ENCODE measurements at regions not wholly inside any gene's neighbourhood (a gene's known extent, or its start where the extent isn't known, plus 50 kb on each side); places are given as distances from the start of the nearest gene placed in this dataset.

DNA sequence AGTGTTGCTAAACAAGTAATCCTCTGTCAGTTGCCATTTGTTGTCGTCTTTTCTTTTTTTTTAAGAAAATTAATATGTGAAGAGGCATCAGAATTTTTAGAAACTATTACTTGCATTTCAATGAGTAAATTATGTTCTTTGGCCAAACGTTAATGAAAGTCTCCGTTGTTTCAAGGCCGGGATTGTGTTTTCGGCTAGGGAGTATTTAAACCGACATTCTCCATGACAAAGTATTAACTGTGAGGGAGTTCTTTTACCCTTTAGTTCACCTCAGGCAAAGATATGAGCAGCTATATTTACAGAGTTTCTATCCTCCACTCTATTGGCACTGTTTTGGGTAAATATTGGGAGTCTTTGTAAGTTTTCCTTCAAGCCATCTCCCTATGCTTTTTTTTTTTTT lies 668.9 kb downstream of the METTL15 start:
- Histone ChIP-seq H3K9me1 (replicated peaks; ENCODE audit: control insufficient read depth, extremely low read depth, insufficient read depth, low read length) (no peaks in the 10 kb centered on the region), H3K79me2 (ENCODE audit: control insufficient read depth, insufficient read depth, low read length) (peaks cover 17% of the 10 kb centered on the region), H3K4me2 (ENCODE audit: insufficient read depth, low read length) (no peak overlapping the region), H3K36me3 (ENCODE audit: control insufficient read depth in 2 of 2, extremely low read depth in 1 of 2, insufficient read depth in 2 of 2, low read length in 2 of 2) (no peaks in the 10 kb centered on the region), H3K27ac (ENCODE audit: insufficient read depth, low read depth, low read length) (no peak overlapping the region), H3K4me1 (ENCODE audit: control insufficient read depth, extremely low read depth, insufficient read depth, low read length) (no peaks in the 10 kb centered on the region), H3K9ac (replicated peaks; ENCODE audit: extremely low read depth, insufficient read depth, low read length) (no peak overlapping the region), H3K4me3 (replicated peaks in 1 of 3; ENCODE audit: insufficient read depth in 1 of 3, low read depth in 1 of 3, low read length in 3 of 3) (no peak overlapping the region), H3K27me3 (ENCODE audit: control insufficient read depth in 2 of 2, insufficient read depth in 2 of 2, low read length in 2 of 2) (no peaks in the 10 kb centered on the region), H2AFZ (ENCODE audit: low read depth, low read length) (no peak overlapping the region), H3K9me3 (replicated peaks; ENCODE audit: control insufficient read depth, insufficient read depth, low read length) (no peaks in the 10 kb centered on the region), H4K20me1 (replicated peaks; ENCODE audit: control insufficient read depth, extremely low read depth, insufficient read depth, low read length) (no peaks in the 10 kb centered on the region)
- ChIA-PET POLR2A (interaction anchor here (0.7 kb wide), 1 partner anchor 32 kb away, joined by 3 read pairs; no protein-coding TSS in a partner anchor), CTCF (interaction anchor here (1.0 kb wide), 1 partner anchor 382 kb away, joined by 3 read pairs; no protein-coding TSS in a partner anchor)
- FAIRE-seq (no peak), DNase-seq (ENCODE audit: low read depth, low spot score) (no peak)
- dilution Hi-C loops (cut with MboI; ENCODE audit: extremely low pct_ligation_motif_present, low sequenced_read_pairs) (no loop called here), intact Hi-C loops (cut with micrococcal nuclease) (no loop called here)
- no TSS peak for BruUV-seq (replicated peaks)
- TF ChIP-seq JUN (IDR thresholded peaks at IDR 0.05; ENCODE audit: borderline replicate concordance, insufficient read depth, insufficient read length, low read depth) (no peak), POLR2AphosphoS5 (IDR thresholded peaks at IDR 0.05; ENCODE audit: insufficient read depth, low read depth, low read length) (no peak), GATA2 (IDR thresholded peaks at IDR 0.05; ENCODE audit: insufficient read depth, insufficient read length, low read depth, low read length) (no peak)
- TF ChIP-seq, protein P1, sequence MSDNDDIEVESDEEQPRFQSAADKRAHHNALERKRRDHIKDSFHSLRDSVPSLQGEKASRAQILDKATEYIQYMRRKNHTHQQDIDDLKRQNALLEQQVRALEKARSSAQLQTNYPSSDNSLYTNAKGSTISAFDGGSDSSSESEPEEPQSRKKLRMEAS (IDR thresholded peaks at IDR 0.05; ENCODE audit: insufficient read depth, insufficient read length), result no peak

DNA sequence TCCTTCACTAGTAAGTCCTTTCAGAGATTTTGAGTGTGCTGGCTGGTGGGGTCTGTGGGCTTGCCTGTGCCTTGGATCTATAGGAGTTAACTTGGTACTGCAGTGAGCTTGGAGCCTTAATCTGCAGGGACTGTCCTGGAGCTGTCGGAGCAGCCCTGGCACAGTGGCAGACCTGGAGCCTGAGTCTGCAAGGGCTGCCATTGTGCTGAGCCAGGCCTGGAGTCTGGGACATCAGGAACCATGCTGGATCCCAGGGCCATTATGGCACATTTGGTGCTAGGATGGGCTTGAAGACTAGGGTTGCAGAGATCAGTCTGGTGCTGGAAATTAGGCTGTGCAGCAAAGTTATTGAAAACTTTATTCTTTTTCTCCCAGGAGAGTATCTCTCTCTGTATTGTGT lies 665.4 kb downstream of the METTL15 start:
- intact Hi-C loops (cut with micrococcal nuclease), result no loop called here
- no peaks in the 10 kb centered on the region for H4K20me1 ChIP-seq (replicated peaks; ENCODE audit: control insufficient read depth, extremely low read depth, insufficient read depth, low read length)
- no peaks in the 10 kb centered on the region for H3K27me3 ChIP-seq (ENCODE audit: control insufficient read depth in 2 of 2, insufficient read depth in 2 of 2, low read length in 2 of 2)
- no peak for FAIRE-seq
- no peak overlapping the region for H3K4me2 ChIP-seq (ENCODE audit: insufficient read depth, low read length)
- no peak overlapping the region for H3K9ac ChIP-seq (replicated peaks; ENCODE audit: extremely low read depth, insufficient read depth, low read length)
- no peak overlapping the region for H3K27ac ChIP-seq (ENCODE audit: insufficient read depth, low read depth, low read length)
- H3K36me3 ChIP-seq (ENCODE audit: control insufficient read depth in 2 of 2, extremely low read depth in 1 of 2, insufficient read depth in 2 of 2, low read length in 2 of 2), result no peaks in the 10 kb centered on the region
- ChIA-PET CTCF (interaction anchor here (1.0 to 1.4 kb wide), 3 partner anchors 11 to 61 kb away, joined by 3 to 4 read pairs (median 3); no protein-coding TSS in a partner anchor), POLR2A (no interaction called here)
- BruUV-seq (replicated peaks), result no TSS peak
- H3K9me3 ChIP-seq (replicated peaks; ENCODE audit: control insufficient read depth, insufficient read depth, low read length), result no peaks in the 10 kb centered on the region
- no peak overlapping the region for H3K4me3 ChIP-seq (replicated peaks in 1 of 3; ENCODE audit: insufficient read depth in 1 of 3, low read depth in 1 of 3, low read length in 3 of 3)
- no peak overlapping the region for H2AFZ ChIP-seq (ENCODE audit: low read depth, low read length)
- no peak for DNase-seq (ENCODE audit: low read depth, low spot score)
- no peaks in the 10 kb centered on the region for H3K4me1 ChIP-seq (ENCODE audit: control insufficient read depth, extremely low read depth, insufficient read depth, low read length)
- dilution Hi-C loops (cut with MboI; ENCODE audit: extremely low pct_ligation_motif_present, low sequenced_read_pairs), result no loop called here
- TF ChIP-seq FOS (IDR thresholded peaks at IDR 0.05; ENCODE audit: borderline replicate concordance, insufficient read depth, low read length) (no peak), EZH2 (IDR thresholded peaks at IDR 0.05; ENCODE audit: borderline replicate concordance, low read depth, low read length, severe bottlenecking) (no peak), MYC (IDR thresholded peaks at IDR 0.05; ENCODE audit: low read depth, low read length) (no peak)
- TF ChIP-seq, protein P1 (IDR thresholded peaks at IDR 0.05; ENCODE audit: insufficient read depth, insufficient read length), result no peak
- no peaks in the 10 kb centered on the region for H3K9me1 ChIP-seq (replicated peaks; ENCODE audit: control insufficient read depth, extremely low read depth, insufficient read depth, low read length)
- peaks cover 28% of the 10 kb centered on the region for H3K79me2 ChIP-seq (ENCODE audit: control insufficient read depth, insufficient read depth, low read length)
